ENCODE measurements at regions not wholly inside any gene's neighbourhood (a gene's known extent, or its start where the extent isn't known, plus 50 kb on each side); places are given as distances from the start of the nearest gene placed in this dataset.

GRCh38 chr2:146721486-146721885, 1123.3 kb upstream of the ACVR2A start:
- H3K4me1 ChIP-seq: no peaks in the 10 kb centered on the region
- H3K27me3 ChIP-seq: no peaks in the 10 kb centered on the region
- intact Hi-C loops (cut with DNase I): no loop called here
- WGBS, 2 donors: 49 to 89% methylated on average over 7 of the region's 7 CpGs
- H3K27ac ChIP-seq: no peak overlapping the region
- DNase-seq: no peak
- H3K36me3 ChIP-seq: no peaks in the 10 kb centered on the region
- H3K9me3 ChIP-seq: peaks cover 0 to 10% (median 0%) of the 10 kb centered on the region in 4 donors
- TF ChIP-seq EP300 (IDR thresholded peaks at IDR 0.05) (no peak), POLR2AphosphoS5 (IDR thresholded peaks at IDR 0.05) (no peak), POLR2A (IDR thresholded peaks at IDR 0.05) (no peak)
- TF ChIP-seq, protein P1, sequence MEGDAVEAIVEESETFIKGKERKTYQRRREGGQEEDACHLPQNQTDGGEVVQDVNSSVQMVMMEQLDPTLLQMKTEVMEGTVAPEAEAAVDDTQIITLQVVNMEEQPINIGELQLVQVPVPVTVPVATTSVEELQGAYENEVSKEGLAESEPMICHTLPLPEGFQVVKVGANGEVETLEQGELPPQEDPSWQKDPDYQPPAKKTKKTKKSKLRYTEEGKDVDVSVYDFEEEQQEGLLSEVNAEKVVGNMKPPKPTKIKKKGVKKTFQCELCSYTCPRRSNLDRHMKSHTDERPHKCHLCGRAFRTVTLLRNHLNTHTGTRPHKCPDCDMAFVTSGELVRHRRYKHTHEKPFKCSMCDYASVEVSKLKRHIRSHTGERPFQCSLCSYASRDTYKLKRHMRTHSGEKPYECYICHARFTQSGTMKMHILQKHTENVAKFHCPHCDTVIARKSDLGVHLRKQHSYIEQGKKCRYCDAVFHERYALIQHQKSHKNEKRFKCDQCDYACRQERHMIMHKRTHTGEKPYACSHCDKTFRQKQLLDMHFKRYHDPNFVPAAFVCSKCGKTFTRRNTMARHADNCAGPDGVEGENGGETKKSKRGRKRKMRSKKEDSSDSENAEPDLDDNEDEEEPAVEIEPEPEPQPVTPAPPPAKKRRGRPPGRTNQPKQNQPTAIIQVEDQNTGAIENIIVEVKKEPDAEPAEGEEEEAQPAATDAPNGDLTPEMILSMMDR (IDR thresholded peaks at IDR 0.05): no peak
- no peak overlapping the region for H3K4me3 ChIP-seq

DNA sequence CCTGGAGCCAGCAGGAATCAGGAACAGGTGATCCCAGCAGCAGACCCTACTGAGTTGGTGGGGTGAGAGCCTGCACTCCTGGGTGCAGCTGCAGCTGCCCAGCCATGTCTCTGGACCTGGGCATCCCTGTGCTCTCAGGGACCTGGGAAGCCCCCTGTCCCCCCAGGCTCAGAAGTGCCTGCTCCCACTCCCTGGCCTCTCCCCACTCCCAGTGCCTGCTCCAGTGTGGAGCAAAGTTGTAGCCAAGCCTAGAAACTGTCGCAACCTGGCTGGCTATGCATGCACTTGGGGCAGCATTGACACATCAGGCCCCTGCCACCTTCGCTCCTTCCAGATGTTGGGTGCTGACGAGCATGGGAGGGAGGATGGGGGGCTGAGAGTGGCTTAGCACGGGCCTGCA, 1124.7 kb upstream of the ACVR2A start:
- Histone ChIP-seq H3K36me3 (no peaks in the 10 kb centered on the region), H3K27me3 (no peaks in the 10 kb centered on the region), H3K27ac (no peak overlapping the region), H3K4me1 (no peaks in the 10 kb centered on the region), H3K4me3 (no peak overlapping the region), H3K9me3 (peaks cover 0 to 10% (median 0%) of the 10 kb centered on the region in 4 donors)
- 91 to 95% methylated on average over 4 of the region's 4 CpGs for WGBS, 2 donors
- intact Hi-C loops (cut with DNase I): no loop called here
- TF ChIP-seq EP300 (IDR thresholded peaks at IDR 0.05) (no peak), POLR2AphosphoS5 (IDR thresholded peaks at IDR 0.05) (no peak), POLR2A (IDR thresholded peaks at IDR 0.05) (no peak)
- TF ChIP-seq, protein P1 (IDR thresholded peaks at IDR 0.05): no peak
- DNase-seq: no peak

DNA sequence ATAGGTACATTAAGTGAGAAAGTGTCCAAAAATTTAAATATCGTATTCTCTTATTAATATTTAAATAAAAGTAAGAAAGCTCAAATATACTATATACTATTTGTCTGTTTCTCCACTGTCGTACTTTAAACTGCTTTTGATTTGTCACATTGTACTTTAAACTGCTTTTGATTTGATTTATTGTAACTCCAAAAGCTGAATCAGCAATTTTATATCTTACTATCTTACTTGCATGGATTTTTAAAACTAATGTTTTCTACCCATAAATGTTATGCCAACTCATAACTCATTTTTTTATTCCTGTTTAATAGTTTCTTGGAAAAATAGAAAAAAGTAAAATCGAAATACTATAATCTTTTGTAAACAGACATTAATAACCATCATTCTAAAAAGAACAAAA, 1128.2 kb upstream of the ACVR2A start:
- no peak overlapping the region for H3K27ac ChIP-seq
- H3K9me3 ChIP-seq: peaks cover 0 to 10% (median 0%) of the 10 kb centered on the region in 4 donors
- DNase-seq: no peak
- no peak overlapping the region for H3K4me3 ChIP-seq
- TF ChIP-seq, protein P1 (IDR thresholded peaks at IDR 0.05): no peak
- TF ChIP-seq EP300 (IDR thresholded peaks at IDR 0.05): no peak
- TF ChIP-seq POLR2A (IDR thresholded peaks at IDR 0.05): no peak
- no peak for TF ChIP-seq POLR2AphosphoS5 (IDR thresholded peaks at IDR 0.05)
- no peaks in the 10 kb centered on the region for H3K36me3 ChIP-seq
- H3K27me3 ChIP-seq: no peaks in the 10 kb centered on the region
- no peaks in the 10 kb centered on the region for H3K4me1 ChIP-seq
- WGBS, 2 donors: 67% methylated on average over 3 of the region's 3 CpGs
- intact Hi-C loops (cut with DNase I): no loop called here

DNA sequence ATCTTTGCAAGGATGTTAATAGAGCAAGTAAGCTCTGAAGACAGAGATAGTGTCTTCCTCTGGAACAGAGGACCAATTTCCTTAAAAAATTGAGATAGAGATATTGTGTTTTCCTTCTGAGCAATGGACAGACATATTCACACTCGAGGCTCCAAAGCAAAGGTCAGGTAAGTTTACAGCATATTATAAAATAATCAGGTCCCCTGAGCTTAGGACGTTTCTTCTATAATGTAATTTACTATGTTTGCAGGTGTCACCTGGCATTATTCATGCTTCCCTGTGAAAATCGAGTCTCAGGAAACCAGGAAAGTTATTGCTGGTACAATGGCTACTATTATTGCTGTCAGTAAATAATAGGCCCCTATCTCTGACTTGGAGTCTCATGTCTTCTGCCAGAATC, 1135.8 kb upstream of the ACVR2A start:
- intact Hi-C loops (cut with DNase I): no loop called here
- Histone ChIP-seq H3K4me3 (no peak overlapping the region), H3K9me3 (peaks cover 0 to 3% (median under 1%) of the 10 kb centered on the region in 4 donors), H3K27ac (no peak overlapping the region), H3K27me3 (no peaks in the 10 kb centered on the region), H3K36me3 (no peaks in the 10 kb centered on the region), H3K4me1 (no peaks in the 10 kb centered on the region)
- WGBS, 2 donors: 8 to 47% methylated on average over 3 of the region's 3 CpGs
- DNase-seq: no peak
- TF ChIP-seq, protein P1 (IDR thresholded peaks at IDR 0.05): no peak
- TF ChIP-seq EP300 (IDR thresholded peaks at IDR 0.05): no peak
- TF ChIP-seq POLR2AphosphoS5 (IDR thresholded peaks at IDR 0.05): no peak
- no peak for TF ChIP-seq POLR2A (IDR thresholded peaks at IDR 0.05)

DNA sequence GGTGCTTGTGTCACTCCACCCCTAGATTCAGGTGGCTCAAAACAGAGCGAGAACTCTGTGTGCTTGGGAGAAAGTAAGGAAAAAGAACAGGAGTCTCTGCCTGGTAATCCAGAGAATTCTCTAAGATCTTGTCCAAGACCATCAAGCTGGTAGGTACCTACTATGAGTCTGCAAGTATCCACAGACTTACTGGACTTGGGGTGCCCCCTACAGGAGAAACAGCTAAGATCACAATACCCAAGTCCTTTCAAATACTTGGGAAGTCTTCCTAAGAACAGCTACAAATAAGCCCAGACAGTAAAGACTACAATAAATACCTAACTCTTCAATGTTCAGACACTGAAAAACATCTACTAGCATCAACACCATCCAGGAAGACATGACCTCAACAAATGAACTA, 1143.6 kb upstream of the ACVR2A start:
- H3K36me3 ChIP-seq: no peaks in the 10 kb centered on the region
- H3K9me3 ChIP-seq: peaks cover 0 to 11% (median 3%) of the 10 kb centered on the region in 4 donors
- H3K27me3 ChIP-seq: no peaks in the 10 kb centered on the region
- intact Hi-C loops (cut with DNase I): no loop called here
- no peaks in the 10 kb centered on the region for H3K4me1 ChIP-seq
- TF ChIP-seq, protein P1 (IDR thresholded peaks at IDR 0.05): no peak
- TF ChIP-seq EP300 (IDR thresholded peaks at IDR 0.05) (no peak), POLR2AphosphoS5 (IDR thresholded peaks at IDR 0.05) (no peak), POLR2A (IDR thresholded peaks at IDR 0.05) (no peak)
- no peak overlapping the region for H3K4me3 ChIP-seq
- H3K27ac ChIP-seq: no peak overlapping the region
- 91 to 94% methylated on average over 1 of the region's 1 CpG for WGBS, 2 donors
- DNase-seq: no peak

All from sigmoid colon (tissue), 6 donors.